Testis (tissue), 2 donors: ENCODE measurements at regions not wholly inside any gene's neighbourhood (a gene's known extent, or its start where the extent isn't known, plus 50 kb on each side); places are given as distances from the start of the nearest gene placed in this dataset.

ENCODE experiments used
- CTCF ChIP-seq, 3 experiments: fragments of 450-650 bp in 2 of 3; fragments of 200-600 bp in 1 of 3; sonication (generic) in 1 of 3; IDR thresholded peaks; one replicate each; pipeline ENCODE4 v1.5.1; 2016 to 2019; ENCODE audit warnings: antibody characterized with exemption in 3 of 3, mild to moderate bottlenecking in 2 of 3, moderate library complexity in 1 of 3
- POLR2A ChIP-seq: fragments of 450-650 bp; IDR thresholded peaks from one replicate; pipeline ENCODE4 v1.6.1; 2017; ENCODE audit warnings: antibody characterized with exemption, mild to moderate bottlenecking, moderate library complexity

GRCh38 chr12:130226771-130227170 is 64.5 kb downstream of the FZD10 start:
- TF ChIP-seq CTCF (IDR thresholded peaks at IDR 0.05): no peak
- no peak for TF ChIP-seq POLR2A
